ENCODE measurements at regions not wholly inside any gene's neighbourhood (a gene's known extent, or its start where the extent isn't known, plus 50 kb on each side); places are given as distances from the start of the nearest gene placed in this dataset.

GRCh38 chr10:78873413-78873812, 195.4 kb upstream of the ZMIZ1 start:
- H3K4me3 ChIP-seq (ENCODE audit: low read depth, low read length, poor library complexity, severe bottlenecking) = no peak overlapping the region
- TF ChIP-seq EZH2 (IDR thresholded peaks at IDR 0.05; ENCODE audit: borderline replicate concordance, low read length) = no peak
- H3K36me3 ChIP-seq (ENCODE audit: insufficient read depth, low read length) = no peaks in the 10 kb centered on the region
- no peaks in the 10 kb centered on the region for H3K4me1 ChIP-seq (ENCODE audit: insufficient read depth, low read length, severe bottlenecking)
- H3K27ac ChIP-seq (ENCODE audit: low read depth, low read length, poor library complexity, severe bottlenecking) = no peak overlapping the region
- H3K27me3 ChIP-seq (ENCODE audit: insufficient read depth, low read length) = no peaks in the 10 kb centered on the region
- H3K9ac ChIP-seq (ENCODE audit: low read length) = no peak overlapping the region
- H3K9me3 ChIP-seq (ENCODE audit: low read length) = no peaks in the 10 kb centered on the region
- no peak overlapping the region for H2AFZ ChIP-seq (ENCODE audit: low read length)
- no peaks in the 10 kb centered on the region for H4K20me1 ChIP-seq (ENCODE audit: insufficient read depth, low read length)
- no peak overlapping the region for H3K4me2 ChIP-seq (ENCODE audit: low read length)
- no peaks in the 10 kb centered on the region for H3K9me2 ChIP-seq (ENCODE audit: low read depth, low read length)
- H3F3A ChIP-seq (ENCODE audit: insufficient read depth, low read length) = no peaks in the 10 kb centered on the region
- no peaks in the 10 kb centered on the region for H3K79me2 ChIP-seq (ENCODE audit: insufficient read depth, low read length)

GRCh38 chr10:78875331-78875877, 193.4 kb upstream of the ZMIZ1 start:
- H3K4me1 ChIP-seq (ENCODE audit: insufficient read depth, low read length, severe bottlenecking) = no peaks in the 10 kb centered on the region
- no peak for TF ChIP-seq EZH2 (IDR thresholded peaks at IDR 0.05; ENCODE audit: borderline replicate concordance, low read length)
- TF ChIP-seq CTCF (IDR thresholded peaks at IDR 0.05; ENCODE audit: low read length) = no peak
- H3K9me3 ChIP-seq (ENCODE audit: low read length) = no peaks in the 10 kb centered on the region
- no peak overlapping the region for H3K27ac ChIP-seq (ENCODE audit: low read depth, low read length, poor library complexity, severe bottlenecking)
- no peaks in the 10 kb centered on the region for H3K79me2 ChIP-seq (ENCODE audit: insufficient read depth, low read length)
- H3F3A ChIP-seq (ENCODE audit: insufficient read depth, low read length) = no peaks in the 10 kb centered on the region
- no peak overlapping the region for H3K9ac ChIP-seq (ENCODE audit: low read length)
- no peak overlapping the region for H2AFZ ChIP-seq (ENCODE audit: low read length)
- H3K27me3 ChIP-seq (ENCODE audit: insufficient read depth, low read length) = no peaks in the 10 kb centered on the region
- no peaks in the 10 kb centered on the region for H3K9me2 ChIP-seq (ENCODE audit: low read depth, low read length)
- no peaks in the 10 kb centered on the region for H3K36me3 ChIP-seq (ENCODE audit: insufficient read depth, low read length)
- no peak overlapping the region for H3K4me3 ChIP-seq (ENCODE audit: low read depth, low read length, poor library complexity, severe bottlenecking)
- no peak overlapping the region for H3K4me2 ChIP-seq (ENCODE audit: low read length)
- no peaks in the 10 kb centered on the region for H4K20me1 ChIP-seq (ENCODE audit: insufficient read depth, low read length)

DNA sequence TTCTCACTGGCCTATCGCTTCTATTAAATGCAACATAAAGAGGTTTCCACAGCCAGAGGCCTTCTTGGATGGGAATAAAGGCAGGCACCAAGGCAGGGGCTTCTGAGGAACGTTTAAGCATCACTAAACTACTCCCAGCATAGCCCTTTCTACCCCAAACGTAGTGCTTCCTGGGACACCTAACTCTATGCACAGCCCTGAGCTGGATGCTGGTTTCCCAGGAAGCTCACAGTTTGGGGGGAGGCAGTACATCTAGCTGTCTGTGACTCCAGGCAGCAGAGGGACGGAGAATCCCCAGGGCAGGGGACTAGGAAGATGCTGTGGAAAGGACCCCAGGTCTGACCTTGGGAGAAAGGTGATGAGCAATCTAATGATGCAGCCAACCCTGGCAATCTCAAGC, 192.8 kb upstream of the ZMIZ1 start:
- Histone ChIP-seq H3K4me3 (ENCODE audit: low read depth, low read length, poor library complexity, severe bottlenecking) (no peak overlapping the region), H3K4me2 (ENCODE audit: low read length) (no peak overlapping the region), H3K79me2 (ENCODE audit: insufficient read depth, low read length) (no peaks in the 10 kb centered on the region), H3F3A (ENCODE audit: insufficient read depth, low read length) (no peaks in the 10 kb centered on the region), H3K36me3 (ENCODE audit: insufficient read depth, low read length) (no peaks in the 10 kb centered on the region), H3K9ac (ENCODE audit: low read length) (no peak overlapping the region), H2AFZ (ENCODE audit: low read length) (no peak overlapping the region), H3K27ac (ENCODE audit: low read depth, low read length, poor library complexity, severe bottlenecking) (no peak overlapping the region), H4K20me1 (ENCODE audit: insufficient read depth, low read length) (no peaks in the 10 kb centered on the region), H3K27me3 (ENCODE audit: insufficient read depth, low read length) (no peaks in the 10 kb centered on the region), H3K4me1 (ENCODE audit: insufficient read depth, low read length, severe bottlenecking) (no peaks in the 10 kb centered on the region), H3K9me2 (ENCODE audit: low read depth, low read length) (no peaks in the 10 kb centered on the region), H3K9me3 (ENCODE audit: low read length) (no peaks in the 10 kb centered on the region)
- TF ChIP-seq CTCF (IDR thresholded peaks at IDR 0.05; ENCODE audit: low read length) (no peak), EZH2 (IDR thresholded peaks at IDR 0.05; ENCODE audit: borderline replicate concordance, low read length) (no peak)

DNA sequence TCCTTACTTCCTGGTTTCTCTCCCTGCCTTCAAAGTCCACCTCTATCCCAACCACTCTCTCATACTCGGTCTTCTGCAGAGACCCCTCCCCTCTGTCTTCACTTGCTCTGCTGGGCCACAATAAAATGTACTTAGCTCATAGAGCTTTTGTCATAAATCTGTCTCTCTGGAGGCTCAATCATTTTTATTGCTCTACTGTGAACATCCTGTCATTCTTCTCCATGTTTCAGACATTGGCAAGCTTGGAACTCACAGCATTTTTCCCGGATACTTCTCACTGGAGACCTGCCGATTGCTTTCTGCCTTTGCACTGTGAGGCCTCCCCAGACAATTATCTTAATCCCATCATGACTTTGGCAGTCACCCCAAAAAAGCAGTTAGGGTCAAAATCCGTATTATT, 192.3 kb upstream of the ZMIZ1 start:
- Histone ChIP-seq H3K9me3 (ENCODE audit: low read length) (no peaks in the 10 kb centered on the region), H3K4me3 (ENCODE audit: low read depth, low read length, poor library complexity, severe bottlenecking) (no peak overlapping the region), H3K27ac (ENCODE audit: low read depth, low read length, poor library complexity, severe bottlenecking) (no peak overlapping the region), H2AFZ (ENCODE audit: low read length) (no peak overlapping the region), H3K9me2 (ENCODE audit: low read depth, low read length) (no peaks in the 10 kb centered on the region), H3K79me2 (ENCODE audit: insufficient read depth, low read length) (no peaks in the 10 kb centered on the region), H3K4me1 (ENCODE audit: insufficient read depth, low read length, severe bottlenecking) (no peaks in the 10 kb centered on the region), H4K20me1 (ENCODE audit: insufficient read depth, low read length) (no peaks in the 10 kb centered on the region), H3F3A (ENCODE audit: insufficient read depth, low read length) (no peaks in the 10 kb centered on the region), H3K27me3 (ENCODE audit: insufficient read depth, low read length) (no peaks in the 10 kb centered on the region), H3K9ac (ENCODE audit: low read length) (no peak overlapping the region), H3K36me3 (ENCODE audit: insufficient read depth, low read length) (no peaks in the 10 kb centered on the region), H3K4me2 (ENCODE audit: low read length) (no peak overlapping the region)
- no peak for TF ChIP-seq EZH2 (IDR thresholded peaks at IDR 0.05; ENCODE audit: borderline replicate concordance, low read length)
- TF ChIP-seq CTCF (IDR thresholded peaks at IDR 0.05; ENCODE audit: low read length) = no peak
